Smooth muscle cell (in vitro differentiated cells): ENCODE measurements at regions not wholly inside any gene's neighbourhood (a gene's known extent, or its start where the extent isn't known, plus 50 kb on each side); places are given as distances from the start of the nearest gene placed in this dataset.

ENCODE experiments used
- DNase-seq: peaks from one replicate; lab custom pipeline; 2025; ENCODE audit not compliant: unreplicated experiment; lab: John Stamatoyannopoulos, UW
- H2AFZ ChIP-seq: fragments of 200-600 bp; sonication (generic); 2 replicates; pipeline ENCODE4 v1.6.0; 2016; ENCODE audit warnings: antibody characterized with exemption, low read depth, mild to moderate bottlenecking
- H3F3A ChIP-seq: fragments of 200-600 bp; sonication (generic); 2 replicates; pipeline ENCODE4 v1.6.0; 2017; ENCODE audit warnings: antibody characterized with exemption, low read depth
- H3K27ac ChIP-seq: fragments of 200-600 bp; sonication (generic); 2 replicates; pipeline ENCODE4 v1.5.1; 2016; ENCODE audit warnings: low read depth, mild to moderate bottlenecking
- H3K27me3 ChIP-seq: fragments of 200-600 bp; sonication (generic); 2 replicates; pipeline ENCODE4 v1.6.1; 2016; ENCODE audit warnings: low read depth, mild to moderate bottlenecking
- H3K36me3 ChIP-seq: fragments of 200-600 bp; sonication (generic); 2 replicates; pipeline ENCODE4 v1.5.1; 2016; ENCODE audit warnings: low read depth
- H3K4me1 ChIP-seq: fragments of 200-600 bp; sonication (generic); 2 replicates; pipeline ENCODE4 v1.5.1; 2016; ENCODE audit warnings: low read depth
- H3K4me2 ChIP-seq: fragments of 200-600 bp; sonication (generic); 2 replicates; pipeline ENCODE4 v1.6.0; 2016; ENCODE audit warnings: mild to moderate bottlenecking
- H3K4me3 ChIP-seq: fragments of 200-600 bp; sonication (generic); 2 replicates; pipeline ENCODE4 v1.5.1; 2016; ENCODE audit warnings: mild to moderate bottlenecking
- H3K79me2 ChIP-seq: fragments of 200-600 bp; sonication (generic); 2 replicates; pipeline ENCODE4 v1.6.0; 2016; ENCODE audit warnings: low read depth, mild to moderate bottlenecking
- H3K9ac ChIP-seq: fragments of 200-600 bp; sonication (generic); 2 replicates; pipeline ENCODE4 v1.6.0; 2016; ENCODE audit warnings: low read depth
- H3K9me3 ChIP-seq: fragments of 200-600 bp; sonication (generic); replicated peaks from 2 replicates; pipeline ENCODE4 v1.5.1; 2016; ENCODE audit warnings: low read depth
- H4K20me1 ChIP-seq: fragments of 200-600 bp; sonication (generic); 2 replicates; pipeline ENCODE4 v1.6.0; 2016; ENCODE audit warnings: low read depth
- CTCF ChIP-seq: fragments of 200-600 bp; sonication (generic); IDR thresholded peaks from 2 replicates; pipeline ENCODE4 v1.5.1; 2017; ENCODE audit warnings: borderline replicate concordance, mild to moderate bottlenecking, antibody characterized with exemption; ENCODE audit not compliant: insufficient read depth, poor library complexity, severe bottlenecking
- WGBS: methylation state at CpG from one replicate; pipeline ENCODE4 v1.1.7; 2016; ENCODE audit warnings: low lambda C conversion rate; 5-methylcytosine and 5-hydroxymethylcytosine counted together

- no peaks in the 10 kb centered on the region for H3K27me3 ChIP-seq
- H3K27ac ChIP-seq, result no peak overlapping the region
- 87% methylated on average over 5 of the region's 5 CpGs for WGBS
- H4K20me1 ChIP-seq, result no peaks in the 10 kb centered on the region
- no peak for TF ChIP-seq CTCF
- DNase-seq, result no peak
- no peaks in the 10 kb centered on the region for H3K36me3 ChIP-seq
- no peaks in the 10 kb centered on the region for H3K9me3 ChIP-seq
- no peak overlapping the region for H2AFZ ChIP-seq
- H3K4me3 ChIP-seq, result no peak overlapping the region
- peaks cover 17% of the 10 kb centered on the region for H3K4me1 ChIP-seq
- H3F3A ChIP-seq, result no peaks in the 10 kb centered on the region
- no peak overlapping the region for H3K9ac ChIP-seq
- no peak overlapping the region for H3K4me2 ChIP-seq
- H3K79me2 ChIP-seq, result no peaks in the 10 kb centered on the region
Observed at GRCh38 chr2:16137080-16137755, 196.9 kb downstream of the MYCN start.

GRCh38 chr2:16136461-16137035 lies 196.2 kb downstream of the MYCN start:
- no peaks in the 10 kb centered on the region for H3K27me3 ChIP-seq
- H3K79me2 ChIP-seq, result no peaks in the 10 kb centered on the region
- WGBS, result 97% methylated on average over 3 of the region's 3 CpGs
- no peak for TF ChIP-seq CTCF
- H3K9ac ChIP-seq, result no peak overlapping the region
- DNase-seq, result no peak
- no peaks in the 10 kb centered on the region for H3K36me3 ChIP-seq
- no peak overlapping the region for H3K4me3 ChIP-seq
- no peaks in the 10 kb centered on the region for H3F3A ChIP-seq
- no peaks in the 10 kb centered on the region for H3K9me3 ChIP-seq
- H3K4me2 ChIP-seq, result no peak overlapping the region
- no peak overlapping the region for H3K27ac ChIP-seq
- H2AFZ ChIP-seq, result no peak overlapping the region
- peaks cover 17% of the 10 kb centered on the region for H3K4me1 ChIP-seq
- no peaks in the 10 kb centered on the region for H4K20me1 ChIP-seq

- no peak overlapping the region for H2AFZ ChIP-seq
- peak overlapping the region; percentile 28 for H3K9ac ChIP-seq
- no peak for DNase-seq
- peak overlapping the region; percentile 65 for H3K27ac ChIP-seq
- H3K27me3 ChIP-seq, result no peaks in the 10 kb centered on the region
- no peaks in the 10 kb centered on the region for H3K36me3 ChIP-seq
- no peak overlapping the region for H3K4me3 ChIP-seq
- WGBS, result 80% methylated on average over 1 of the region's 1 CpG
- no peaks in the 10 kb centered on the region for H3F3A ChIP-seq
- no peak for TF ChIP-seq CTCF
- H4K20me1 ChIP-seq, result no peaks in the 10 kb centered on the region
- no peaks in the 10 kb centered on the region for H3K9me3 ChIP-seq
- H3K4me1 ChIP-seq, result peaks cover 17% of the 10 kb centered on the region
- H3K79me2 ChIP-seq, result no peaks in the 10 kb centered on the region
- H3K4me2 ChIP-seq, result no peak overlapping the region
Observed at GRCh38 chr2:16135913-16136310, 195.6 kb downstream of the MYCN start.

- no peak for TF ChIP-seq CTCF
- Histone ChIP-seq H4K20me1 (no peaks in the 10 kb centered on the region), H3K9me3 (no peaks in the 10 kb centered on the region), H2AFZ (no peak overlapping the region), H3F3A (no peaks in the 10 kb centered on the region), H3K27me3 (no peaks in the 10 kb centered on the region), H3K4me3 (no peak overlapping the region), H3K9ac (peak overlapping the region; percentile 28), H3K27ac (peak overlapping the region; percentile 65), H3K4me2 (no peak overlapping the region), H3K4me1 (peaks cover 17% of the 10 kb centered on the region), H3K36me3 (no peaks in the 10 kb centered on the region), H3K79me2 (no peaks in the 10 kb centered on the region)
- no peak for DNase-seq
Observed at GRCh38 chr2:16135196-16135912, 195.0 kb downstream of the MYCN start.
